ENCODE measurements at regions not wholly inside any gene's neighbourhood (a gene's known extent, or its start where the extent isn't known, plus 50 kb on each side); places are given as distances from the start of the nearest gene placed in this dataset.

DNA sequence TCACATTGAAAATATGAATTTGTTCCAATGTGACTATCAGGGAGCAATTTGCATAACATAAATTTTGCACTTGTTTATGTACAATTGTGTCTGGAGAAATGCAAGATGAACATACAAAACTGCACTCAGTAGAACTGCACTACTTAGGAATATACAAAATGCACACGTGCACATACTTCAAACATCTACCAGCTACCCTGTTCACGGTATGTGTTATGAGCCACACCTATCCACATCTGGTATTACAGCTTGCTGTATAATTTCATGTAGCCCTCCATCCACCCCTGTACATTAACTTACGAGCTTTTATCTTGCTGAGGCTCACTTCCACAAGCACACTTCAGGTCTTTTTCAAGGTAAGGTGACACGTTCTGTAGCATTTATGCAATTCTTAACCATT, 373.5 kb upstream of the ZEB2 start:
- H3K4me3 Mint-ChIP-seq (ENCODE audit: unreplicated experiment) = no peak overlapping the region
- TF ChIP-seq, protein P1, sequence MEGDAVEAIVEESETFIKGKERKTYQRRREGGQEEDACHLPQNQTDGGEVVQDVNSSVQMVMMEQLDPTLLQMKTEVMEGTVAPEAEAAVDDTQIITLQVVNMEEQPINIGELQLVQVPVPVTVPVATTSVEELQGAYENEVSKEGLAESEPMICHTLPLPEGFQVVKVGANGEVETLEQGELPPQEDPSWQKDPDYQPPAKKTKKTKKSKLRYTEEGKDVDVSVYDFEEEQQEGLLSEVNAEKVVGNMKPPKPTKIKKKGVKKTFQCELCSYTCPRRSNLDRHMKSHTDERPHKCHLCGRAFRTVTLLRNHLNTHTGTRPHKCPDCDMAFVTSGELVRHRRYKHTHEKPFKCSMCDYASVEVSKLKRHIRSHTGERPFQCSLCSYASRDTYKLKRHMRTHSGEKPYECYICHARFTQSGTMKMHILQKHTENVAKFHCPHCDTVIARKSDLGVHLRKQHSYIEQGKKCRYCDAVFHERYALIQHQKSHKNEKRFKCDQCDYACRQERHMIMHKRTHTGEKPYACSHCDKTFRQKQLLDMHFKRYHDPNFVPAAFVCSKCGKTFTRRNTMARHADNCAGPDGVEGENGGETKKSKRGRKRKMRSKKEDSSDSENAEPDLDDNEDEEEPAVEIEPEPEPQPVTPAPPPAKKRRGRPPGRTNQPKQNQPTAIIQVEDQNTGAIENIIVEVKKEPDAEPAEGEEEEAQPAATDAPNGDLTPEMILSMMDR (IDR thresholded peaks at IDR 0.05) = no peak
- H3K27ac Mint-ChIP-seq (ENCODE audit: unreplicated experiment) = no peak overlapping the region
- H3K27me3 Mint-ChIP-seq (ENCODE audit: unreplicated experiment) = no peaks in the 10 kb centered on the region
- H3K9me3 Mint-ChIP-seq (ENCODE audit: unreplicated experiment) = no peaks in the 10 kb centered on the region
- DNase-seq (ENCODE audit: extremely low spot score, unreplicated experiment) = no peak
- H3K4me1 Mint-ChIP-seq (ENCODE audit: unreplicated experiment) = peaks cover 17% of the 10 kb centered on the region
- no peaks in the 10 kb centered on the region for H3K36me3 Mint-ChIP-seq (ENCODE audit: unreplicated experiment)

DNA sequence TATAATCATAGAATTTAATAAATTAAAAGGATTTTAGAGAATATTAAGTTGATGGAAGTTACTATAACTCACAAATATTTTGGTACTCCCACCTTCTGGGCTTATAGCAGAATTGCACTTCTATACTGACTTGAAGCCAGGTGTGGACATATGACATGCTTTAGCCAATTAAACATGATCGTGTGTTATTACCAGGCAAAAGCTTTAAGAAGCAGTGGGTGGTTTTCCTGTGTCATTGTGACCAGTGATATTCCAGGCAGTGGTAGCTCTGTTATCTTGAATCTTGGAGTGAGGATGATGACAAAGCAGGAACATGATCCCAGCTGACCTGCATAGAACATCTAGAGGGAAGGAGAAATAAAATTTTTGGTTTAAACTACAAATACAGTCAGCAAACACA, 370.9 kb upstream of the ZEB2 start:
- no peaks in the 10 kb centered on the region for H3K27me3 Mint-ChIP-seq (ENCODE audit: unreplicated experiment)
- no peak for DNase-seq (ENCODE audit: extremely low spot score, unreplicated experiment)
- no peak overlapping the region for H3K27ac Mint-ChIP-seq (ENCODE audit: unreplicated experiment)
- no peaks in the 10 kb centered on the region for H3K36me3 Mint-ChIP-seq (ENCODE audit: unreplicated experiment)
- H3K4me3 Mint-ChIP-seq (ENCODE audit: unreplicated experiment) = no peak overlapping the region
- H3K4me1 Mint-ChIP-seq (ENCODE audit: unreplicated experiment) = peaks cover 16% of the 10 kb centered on the region
- TF ChIP-seq, protein P1 (IDR thresholded peaks at IDR 0.05) = peak; percentile 48
- H3K9me3 Mint-ChIP-seq (ENCODE audit: unreplicated experiment) = no peaks in the 10 kb centered on the region

DNA sequence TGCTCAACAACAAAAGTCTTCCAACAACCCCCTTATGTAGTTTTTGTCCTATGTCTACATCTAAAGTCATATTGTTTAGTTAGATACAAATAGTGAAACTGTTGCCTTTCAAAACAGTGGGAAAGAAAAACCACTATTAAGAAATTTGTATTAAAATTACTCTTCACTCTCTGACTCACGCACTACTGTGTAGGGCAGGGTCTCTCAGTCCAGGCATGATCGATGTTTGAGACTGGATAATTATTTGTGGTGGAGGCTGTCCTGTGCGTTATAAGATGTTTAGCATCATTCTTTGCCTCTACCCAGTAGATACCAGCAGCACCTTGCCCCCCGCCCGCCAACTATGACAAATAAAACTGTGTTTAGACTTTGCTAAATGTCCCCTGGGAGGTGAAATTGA, 369.4 kb upstream of the ZEB2 start:
- no peaks in the 10 kb centered on the region for H3K9me3 Mint-ChIP-seq (ENCODE audit: unreplicated experiment)
- TF ChIP-seq, protein P1 (IDR thresholded peaks at IDR 0.05) = no peak
- H3K27ac Mint-ChIP-seq (ENCODE audit: unreplicated experiment) = no peak overlapping the region

DNA sequence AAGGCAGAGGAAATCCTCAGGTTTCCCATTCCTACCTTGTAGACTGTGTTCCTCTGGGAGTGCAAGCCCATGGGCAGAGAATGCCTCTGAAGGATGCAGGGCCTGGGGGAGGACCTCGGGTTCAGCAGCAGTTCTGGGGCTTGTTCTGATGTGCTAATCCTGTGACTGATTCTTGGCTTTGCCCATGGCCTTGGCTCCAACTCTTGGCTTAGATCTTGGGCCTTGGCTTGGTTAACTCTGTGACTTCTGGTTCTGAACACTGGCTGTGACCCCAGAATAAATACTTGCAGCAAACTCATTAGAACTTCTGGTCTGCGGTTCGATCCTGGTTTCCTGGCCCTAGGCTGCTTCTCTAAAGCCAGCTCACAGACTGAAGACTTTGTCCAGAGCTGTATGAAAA, 366.9 kb upstream of the ZEB2 start:
- Mint-ChIP-seq H3K27me3 (ENCODE audit: unreplicated experiment) (no peaks in the 10 kb centered on the region), H3K9me3 (ENCODE audit: unreplicated experiment) (no peaks in the 10 kb centered on the region), H3K36me3 (ENCODE audit: unreplicated experiment) (no peaks in the 10 kb centered on the region), H3K27ac (ENCODE audit: unreplicated experiment) (no peak overlapping the region), H3K4me1 (ENCODE audit: unreplicated experiment) (peaks cover 3% of the 10 kb centered on the region), H3K4me3 (ENCODE audit: unreplicated experiment) (no peak overlapping the region)
- DNase-seq (ENCODE audit: extremely low spot score, unreplicated experiment) = no peak
- TF ChIP-seq, protein P1 (IDR thresholded peaks at IDR 0.05) = no peak

More for the DNA sequence above, 369.4 kb upstream of the ZEB2 start:
- no peak overlapping the region for H3K4me3 Mint-ChIP-seq (ENCODE audit: unreplicated experiment)
- no peaks in the 10 kb centered on the region for H3K27me3 Mint-ChIP-seq (ENCODE audit: unreplicated experiment)
- DNase-seq (ENCODE audit: extremely low spot score, unreplicated experiment) = no peak
- peaks cover 3% of the 10 kb centered on the region for H3K4me1 Mint-ChIP-seq (ENCODE audit: unreplicated experiment)
- H3K36me3 Mint-ChIP-seq (ENCODE audit: unreplicated experiment) = no peaks in the 10 kb centered on the region

DNA sequence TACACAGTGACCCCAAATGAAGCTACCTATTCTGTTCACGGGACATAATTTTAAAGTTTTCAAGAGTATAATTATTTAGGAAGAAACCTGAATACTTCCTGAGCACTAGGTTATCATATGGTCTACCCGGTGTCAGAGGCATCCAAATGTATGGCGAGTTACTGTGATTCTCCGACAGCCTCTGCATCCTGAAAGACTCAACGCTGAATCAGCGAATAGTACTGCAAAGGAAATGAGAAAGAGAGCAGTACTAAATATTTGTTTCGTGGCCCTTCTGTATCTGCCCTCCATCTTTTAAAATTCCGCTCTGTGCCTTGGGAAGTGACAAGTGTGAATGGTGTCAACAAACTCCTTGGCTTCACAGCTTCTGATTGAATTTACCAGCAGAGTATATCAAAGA, 358.0 kb upstream of the ZEB2 start:
- peaks cover 4% of the 10 kb centered on the region for H3K9me3 Mint-ChIP-seq (ENCODE audit: unreplicated experiment)
- H3K4me1 Mint-ChIP-seq (ENCODE audit: unreplicated experiment) = peaks cover 32% of the 10 kb centered on the region
- H3K27ac Mint-ChIP-seq (ENCODE audit: unreplicated experiment) = no peak overlapping the region
- no peak overlapping the region for H3K4me3 Mint-ChIP-seq (ENCODE audit: unreplicated experiment)
- no peaks in the 10 kb centered on the region for H3K27me3 Mint-ChIP-seq (ENCODE audit: unreplicated experiment)
- TF ChIP-seq, protein P1 (IDR thresholded peaks at IDR 0.05) = no peak
- DNase-seq (ENCODE audit: extremely low spot score, unreplicated experiment) = no peak
- no peaks in the 10 kb centered on the region for H3K36me3 Mint-ChIP-seq (ENCODE audit: unreplicated experiment)

Data from osteocyte (in vitro differentiated cells).